Subcutaneous abdominal adipose tissue (tissue), 5 donors: ENCODE measurements at regions not wholly inside any gene's neighbourhood (a gene's known extent, or its start where the extent isn't known, plus 50 kb on each side); places are given as distances from the start of the nearest gene placed in this dataset.

Experiments
- H3K27ac ChIP-seq: one replicate; pipeline ENCODE4 v1.7.0; 2013; ENCODE audit warnings: low read depth, mild to moderate bottlenecking, inconsistent platforms, low read length, moderate library complexity
- H3K27me3 ChIP-seq, 5 donors: one replicate each; pipeline ENCODE4 v1.7.0; 2013; ENCODE audit warnings: low read length in 5 of 5, inconsistent platforms in 1 of 5; ENCODE audit not compliant: control insufficient read depth in 5 of 5, insufficient read depth in 4 of 5
- H3K36me3 ChIP-seq, 5 donors: one replicate each; pipeline ENCODE4 v1.7.0; 2013; ENCODE audit warnings: low read length in 5 of 5; ENCODE audit not compliant: control insufficient read depth in 5 of 5, insufficient read depth in 5 of 5
- H3K4me1 ChIP-seq, 5 donors: one replicate each; pipeline ENCODE4 v1.7.0; 2013; ENCODE audit warnings: low read length in 5 of 5, mild to moderate bottlenecking in 3 of 5, moderate library complexity in 1 of 5; ENCODE audit not compliant: control insufficient read depth in 5 of 5, insufficient read depth in 5 of 5
- H3K4me3 ChIP-seq, 5 donors: one replicate each; pipeline ENCODE4 v1.7.0; 2013; ENCODE audit warnings: low read length in 5 of 5, low read depth in 1 of 5
- H3K9ac ChIP-seq, 5 donors: one replicate each; pipeline ENCODE4 v1.7.0; 2013; ENCODE audit warnings: low read length in 5 of 5, mild to moderate bottlenecking in 4 of 5, moderate library complexity in 3 of 5
- H3K9me3 ChIP-seq, 5 donors: one replicate each; pipeline ENCODE4 v1.7.0; 2013; ENCODE audit warnings: low read length in 5 of 5; ENCODE audit not compliant: control insufficient read depth in 5 of 5
- donor health status: healthy.
- donor health status: healthy.
- donor health status: healthy.
- donor health status: healthy.
- donor health status: healthy.

GRCh38 chr9:90057361-90057760 is 452.5 kb downstream of the GADD45G start:
- Histone ChIP-seq H3K27ac (no peak overlapping the region), H3K27me3 (no peaks in the 10 kb centered on the region), H3K36me3 (no peaks in the 10 kb centered on the region), H3K9ac (no peak overlapping the region), H3K4me3 (no peak overlapping the region), H3K9me3 (no peaks in the 10 kb centered on the region), H3K4me1 (no peaks in the 10 kb centered on the region)

GRCh38 chr9:90058182-90058763 is 453.5 kb downstream of the GADD45G start:
- Histone ChIP-seq H3K36me3 (no peaks in the 10 kb centered on the region), H3K9me3 (no peaks in the 10 kb centered on the region), H3K4me3 (no peak overlapping the region), H3K4me1 (no peaks in the 10 kb centered on the region), H3K27me3 (no peaks in the 10 kb centered on the region), H3K27ac (no peak overlapping the region), H3K9ac (no peak overlapping the region)

DNA sequence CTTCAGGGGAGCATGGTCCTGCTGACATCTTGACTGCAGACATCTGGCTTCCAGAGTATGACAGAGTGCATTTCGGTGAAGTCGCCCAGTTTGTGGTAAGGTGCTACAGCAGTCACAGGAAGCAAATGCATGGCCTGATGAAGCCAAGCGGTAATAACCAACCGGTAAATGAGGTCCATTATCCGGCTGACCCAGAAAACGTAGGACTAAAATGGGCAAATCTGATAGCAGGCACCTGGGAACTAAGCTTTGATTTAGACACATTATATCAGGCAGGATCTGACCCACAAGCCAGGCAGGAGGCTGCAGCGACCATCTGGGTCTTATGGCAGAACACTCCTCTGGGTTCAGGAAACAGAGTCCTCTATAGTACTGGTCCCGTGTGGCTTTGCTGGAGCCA is 454.6 kb downstream of the GADD45G start:
- Histone ChIP-seq H3K4me3 (no peak overlapping the region), H3K27me3 (no peaks in the 10 kb centered on the region), H3K4me1 (no peaks in the 10 kb centered on the region), H3K9me3 (no peaks in the 10 kb centered on the region), H3K9ac (no peak overlapping the region), H3K36me3 (no peaks in the 10 kb centered on the region), H3K27ac (no peak overlapping the region)

GRCh38 chr9:90060256-90060655 is 455.4 kb downstream of the GADD45G start:
- H3K27me3 ChIP-seq: no peaks in the 10 kb centered on the region

GRCh38 chr9:90061187-90061586 is 456.4 kb downstream of the GADD45G start:
- Histone ChIP-seq H3K9me3 (no peaks in the 10 kb centered on the region), H3K4me1 (no peaks in the 10 kb centered on the region), H3K27me3 (no peaks in the 10 kb centered on the region), H3K27ac (no peak overlapping the region), H3K36me3 (no peaks in the 10 kb centered on the region), H3K4me3 (no peak overlapping the region), H3K9ac (no peak overlapping the region)

More at GRCh38 chr9:90060256-90060655, 455.4 kb downstream of the GADD45G start:
- Histone ChIP-seq H3K36me3 (no peaks in the 10 kb centered on the region), H3K4me3 (no peak overlapping the region), H3K9me3 (no peaks in the 10 kb centered on the region), H3K4me1 (no peaks in the 10 kb centered on the region), H3K27ac (no peak overlapping the region), H3K9ac (no peak overlapping the region)

DNA sequence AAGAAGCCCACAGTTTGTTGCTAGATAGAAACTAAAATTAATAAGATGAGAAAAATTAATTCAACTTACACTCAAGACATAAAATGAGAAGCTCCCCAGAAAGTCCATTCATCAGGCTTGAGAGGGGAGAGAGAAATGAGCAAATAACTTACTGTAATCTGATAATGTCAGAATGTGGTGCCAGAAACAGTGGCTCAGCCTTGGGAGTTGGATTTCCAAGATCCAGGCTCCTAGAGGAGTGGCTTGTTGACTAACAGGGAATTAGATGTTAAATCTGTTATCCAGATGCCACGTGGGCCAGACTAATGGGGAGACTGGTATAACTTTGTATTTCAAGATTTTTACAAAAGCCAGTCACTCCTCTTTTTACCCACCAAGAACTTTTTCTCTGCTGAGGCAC is 458.2 kb downstream of the GADD45G start:
- no peaks in the 10 kb centered on the region for H3K4me1 ChIP-seq
- no peak overlapping the region for H3K27ac ChIP-seq
- H3K27me3 ChIP-seq: no peaks in the 10 kb centered on the region
- no peaks in the 10 kb centered on the region for H3K36me3 ChIP-seq
- H3K4me3 ChIP-seq: no peak overlapping the region
- no peak overlapping the region for H3K9ac ChIP-seq
- no peaks in the 10 kb centered on the region for H3K9me3 ChIP-seq

DNA sequence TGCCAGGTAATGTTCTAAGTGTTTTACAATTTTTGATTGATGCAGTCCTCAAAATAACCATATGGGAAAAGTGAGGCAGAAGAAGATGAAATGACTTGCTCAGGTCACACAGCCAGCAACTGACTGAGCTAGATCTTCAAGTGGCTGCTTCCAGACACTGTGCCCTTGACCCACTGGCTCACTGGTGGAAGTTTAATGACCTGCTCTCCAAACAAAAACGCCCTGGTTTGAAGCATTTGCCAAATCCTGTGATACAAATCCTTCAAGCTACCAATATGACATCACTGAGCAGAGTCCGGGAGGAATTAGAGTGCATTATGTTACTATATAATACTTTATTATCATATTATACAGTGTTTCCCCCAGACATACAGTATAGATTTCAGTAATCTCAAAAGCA is 459.4 kb downstream of the GADD45G start:
- no peaks in the 10 kb centered on the region for H3K9me3 ChIP-seq
- no peaks in the 10 kb centered on the region for H3K27me3 ChIP-seq
- no peak overlapping the region for H3K4me3 ChIP-seq
- H3K36me3 ChIP-seq: no peaks in the 10 kb centered on the region
- H3K9ac ChIP-seq: no peak overlapping the region
- H3K27ac ChIP-seq: no peak overlapping the region
- H3K4me1 ChIP-seq: no peaks in the 10 kb centered on the region

DNA sequence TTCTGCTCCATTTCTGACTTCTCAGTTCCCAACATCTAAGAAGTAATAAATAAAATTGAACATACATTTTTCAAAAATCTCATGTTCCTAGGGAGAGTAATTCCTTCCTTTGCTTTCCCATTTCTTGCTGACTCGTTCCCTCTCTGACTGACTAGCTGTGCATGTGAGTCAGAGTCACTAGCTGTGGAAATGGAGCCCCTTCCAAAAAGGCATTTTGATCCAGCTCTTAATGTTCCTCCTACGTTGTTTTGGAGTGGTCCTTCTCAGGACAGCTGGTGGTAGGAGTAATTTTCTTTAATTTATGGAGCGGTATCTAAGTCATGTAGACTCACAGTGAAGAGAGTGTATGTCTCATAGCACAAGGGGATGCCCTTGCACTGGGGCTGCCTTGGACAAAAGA is 460.2 kb downstream of the GADD45G start:
- Histone ChIP-seq H3K27me3 (peaks cover 0 to 3% (median 0%) of the 10 kb centered on the region in 5 donors), H3K9ac (no peak overlapping the region), H3K9me3 (no peaks in the 10 kb centered on the region), H3K27ac (no peak overlapping the region), H3K4me3 (no peak overlapping the region), H3K4me1 (no peaks in the 10 kb centered on the region), H3K36me3 (no peaks in the 10 kb centered on the region)

- no peak overlapping the region for H3K27ac ChIP-seq
Measured at GRCh38 chr9:90065851-90066250, 461.0 kb downstream of the GADD45G start.

DNA sequence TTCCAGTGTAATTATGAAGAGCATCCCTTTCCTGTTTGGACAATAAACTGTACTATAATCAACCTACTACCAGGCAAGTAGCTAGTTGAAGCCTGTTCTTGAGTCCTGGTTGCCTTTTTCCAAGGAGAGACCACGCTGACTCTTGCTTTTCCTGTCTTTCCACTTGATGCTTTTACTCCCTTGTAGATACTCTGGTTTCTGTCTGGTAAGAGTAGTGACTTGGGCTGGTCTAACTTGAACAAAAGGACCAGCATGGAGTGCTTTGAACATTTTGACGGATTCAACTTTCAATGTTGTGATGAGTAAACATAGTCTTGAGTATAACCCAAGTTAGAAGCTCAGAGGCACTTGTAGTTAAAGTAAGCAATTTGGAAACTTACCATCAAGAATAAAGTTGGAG is 464.3 kb downstream of the GADD45G start:
- H3K9ac ChIP-seq: no peak overlapping the region
- peaks cover 0 to 3% (median 0%) of the 10 kb centered on the region in 5 donors for H3K4me1 ChIP-seq
- H3K27ac ChIP-seq: no peak overlapping the region
- H3K9me3 ChIP-seq: no peaks in the 10 kb centered on the region
- no peaks in the 10 kb centered on the region for H3K36me3 ChIP-seq
- peaks cover 0 to 3% (median 0%) of the 10 kb centered on the region in 5 donors for H3K27me3 ChIP-seq
- H3K4me3 ChIP-seq: no peak overlapping the region

More at GRCh38 chr9:90065851-90066250, 461.0 kb downstream of the GADD45G start:
- Histone ChIP-seq H3K4me3 (no peak overlapping the region), H3K9ac (no peak overlapping the region), H3K36me3 (no peaks in the 10 kb centered on the region), H3K4me1 (peaks cover 0 to 3% (median 0%) of the 10 kb centered on the region in 5 donors), H3K9me3 (no peaks in the 10 kb centered on the region), H3K27me3 (peaks cover 0 to 3% (median 0%) of the 10 kb centered on the region in 5 donors)
